SIG-M5 treated with dmso at 0.1 percent for 504 hours (cell line): ENCODE measurements at regions not wholly inside any gene's neighbourhood (a gene's known extent, or its start where the extent isn't known, plus 50 kb on each side); places are given as distances from the start of the nearest gene placed in this dataset.

Experiments
- DNase-seq: peaks from one replicate; lab custom pipeline; 2025; ENCODE audit not compliant: unreplicated experiment; lab: John Stamatoyannopoulos, UW

- DNase-seq, result no peak
These were observed 206.6 kb downstream of the UACA start for GRCh38 chr15:70556779-70557178.

DNA sequence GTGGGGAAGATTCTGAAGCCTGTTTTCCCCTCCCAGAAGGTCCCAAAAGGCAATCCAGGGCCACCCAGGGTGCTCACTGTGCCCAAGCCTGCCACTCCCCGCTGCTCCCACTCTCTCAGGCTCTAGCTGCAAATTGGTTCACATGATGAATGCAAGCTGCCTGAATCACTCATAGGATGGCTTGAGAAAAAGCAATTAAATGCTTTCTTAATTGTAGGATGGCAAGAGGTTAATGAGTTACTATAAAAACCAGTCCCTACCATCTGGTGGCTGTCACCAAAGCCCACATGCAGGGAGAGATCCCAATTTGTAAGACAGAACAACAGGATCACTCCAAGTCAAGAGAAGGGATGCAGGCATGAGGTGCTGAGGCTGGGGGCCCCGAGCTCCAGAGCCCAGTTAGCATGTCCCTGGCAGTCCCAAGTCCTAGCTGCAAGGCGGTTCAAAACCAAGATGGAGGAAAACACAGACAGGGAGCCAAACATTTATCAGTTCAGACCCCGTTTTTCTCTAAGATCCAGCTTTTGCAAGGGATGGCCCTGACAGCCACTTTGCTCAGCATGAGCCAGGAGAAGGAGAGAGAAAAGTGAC is 207.1 kb downstream of the UACA start:
- DNase-seq, result no peak

GRCh38 chr15:70555713-70556112 is 207.6 kb downstream of the UACA start:
- no peak for DNase-seq

GRCh38 chr15:70547846-70548487 is 215.4 kb downstream of the UACA start:
- no peak for DNase-seq

DNA sequence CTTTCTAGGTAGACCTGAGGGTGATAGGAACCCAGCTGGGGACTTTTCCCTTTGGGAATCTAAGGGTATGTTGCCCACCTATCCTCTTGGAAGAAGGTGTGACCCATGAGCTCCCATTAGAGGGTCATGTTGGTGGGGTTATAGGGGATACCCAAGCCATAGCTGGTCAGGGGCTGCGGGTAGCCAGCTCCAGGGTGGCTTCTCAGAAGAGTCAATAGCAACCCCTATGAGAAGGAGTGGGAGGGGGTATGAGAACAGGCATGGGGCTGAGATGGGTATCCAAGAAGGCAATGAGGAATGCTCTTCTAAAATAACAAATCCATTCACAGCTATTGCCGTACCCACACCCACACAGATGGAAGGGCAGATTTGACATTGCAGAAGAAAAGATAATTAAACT is 217.8 kb downstream of the UACA start:
- no peak for DNase-seq

GRCh38 chr15:70541511-70541910 is 221.8 kb downstream of the UACA start:
- DNase-seq, result no peak

GRCh38 chr15:70539912-70540530 is 223.3 kb downstream of the UACA start:
- DNase-seq, result no peak

DNA sequence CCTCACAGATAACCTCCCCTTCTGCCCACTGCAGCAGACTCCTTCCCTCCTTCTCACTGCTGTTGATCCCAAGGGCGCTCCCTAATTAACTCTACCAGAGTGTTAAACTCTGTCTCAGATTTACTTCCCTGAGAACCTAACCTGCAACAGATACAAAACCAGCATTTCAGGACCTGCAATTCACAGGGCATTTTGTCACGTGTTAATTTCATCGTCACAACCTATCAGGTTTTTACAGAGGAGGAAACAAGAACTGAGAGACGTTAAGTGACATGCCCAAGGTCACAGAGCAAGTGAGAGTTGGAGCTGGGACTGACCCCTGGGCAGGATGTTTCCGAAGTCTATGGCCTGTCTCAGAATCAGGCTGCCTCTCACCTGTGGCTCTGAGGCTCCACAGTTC is 223.9 kb downstream of the UACA start:
- DNase-seq, result no peak

- no peak for DNase-seq
These were observed 225.1 kb downstream of the UACA start for GRCh38 chr15:70538278-70538677.

DNA sequence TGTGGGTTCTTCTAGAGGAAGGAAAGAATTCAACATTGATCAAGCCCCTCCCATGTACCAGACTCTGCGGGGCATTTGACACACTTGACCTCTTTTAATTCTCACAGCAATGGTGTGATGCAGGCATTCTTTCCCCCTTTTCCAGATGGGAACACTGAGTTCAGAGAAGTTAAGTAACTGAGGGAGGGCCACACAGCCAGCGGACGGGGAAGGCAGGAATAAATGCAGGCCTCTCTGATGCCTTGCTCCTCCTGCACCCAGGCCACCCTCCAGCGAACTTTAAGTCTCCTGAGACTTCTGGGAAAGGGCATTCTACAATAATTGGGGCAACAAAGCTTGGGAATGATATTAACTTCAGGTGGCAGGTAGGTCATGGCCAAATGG is 227.4 kb downstream of the UACA start:
- DNase-seq, result no peak

- peak; percentile 20 for DNase-seq
These were observed 228.0 kb downstream of the UACA start for GRCh38 chr15:70535071-70535954.

- DNase-seq, result no peak
These were observed 229.2 kb downstream of the UACA start for GRCh38 chr15:70533931-70534742.

- no peak for DNase-seq
These were observed 230.7 kb downstream of the UACA start for GRCh38 chr15:70532531-70533186.

DNA sequence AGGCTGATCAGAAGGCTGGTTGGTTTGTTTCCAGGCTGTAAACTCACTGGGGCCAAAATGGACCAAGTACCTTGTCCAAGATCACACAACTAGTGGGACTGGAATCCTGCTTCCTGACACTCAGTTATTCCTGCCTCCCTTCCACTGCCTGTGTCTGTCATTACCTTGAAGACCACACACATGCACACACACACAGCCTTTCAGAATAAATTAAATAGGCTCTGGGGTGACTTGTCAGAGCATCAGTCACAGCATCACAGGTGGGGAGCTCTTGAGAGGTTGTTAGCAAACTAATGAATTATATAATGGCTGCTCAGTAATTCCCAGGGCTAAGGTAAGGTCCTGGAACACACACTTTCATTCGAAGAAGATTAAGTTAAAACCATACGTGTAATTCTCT is 231.8 kb downstream of the UACA start:
- DNase-seq, result no peak

DNA sequence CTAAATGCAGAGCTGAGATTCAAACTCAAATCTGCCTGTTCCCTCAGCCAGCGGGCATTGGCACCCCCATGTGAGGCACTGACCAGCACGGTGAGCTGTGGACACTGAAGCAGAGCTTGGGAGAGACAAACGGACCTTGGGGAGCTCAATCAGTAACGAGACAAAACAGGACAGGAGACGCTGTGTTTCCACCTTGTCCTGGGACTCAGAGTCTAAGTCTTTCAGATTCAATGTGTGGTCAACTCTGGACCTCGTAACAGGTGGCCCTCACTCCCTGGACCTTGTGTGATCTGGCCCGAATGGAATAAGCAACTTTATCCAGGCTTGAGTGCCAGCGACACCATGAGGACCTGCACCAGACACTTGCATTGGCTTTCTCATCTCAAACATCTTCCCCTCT is 232.5 kb downstream of the UACA start:
- DNase-seq, result no peak

DNA sequence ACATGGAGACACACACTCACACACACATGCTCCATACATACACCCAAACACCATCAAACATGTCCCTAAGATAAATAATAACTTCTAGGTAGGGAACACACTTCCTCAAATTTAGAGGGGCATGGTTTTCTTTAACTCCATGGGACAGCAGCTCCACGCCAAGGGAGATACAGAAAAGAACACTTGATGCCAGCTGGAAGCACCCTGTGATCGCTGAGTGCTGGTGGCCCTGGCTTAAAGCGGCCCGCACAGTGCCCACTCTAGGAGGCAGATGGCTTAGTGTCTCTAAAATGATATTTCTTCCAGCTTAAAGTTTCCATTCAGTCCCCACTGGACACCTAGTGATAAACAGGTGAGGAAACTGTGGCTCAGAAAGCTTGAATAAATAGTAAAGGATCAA is 232.9 kb downstream of the UACA start:
- no peak for DNase-seq

- DNase-seq, result no peak
These were observed 233.3 kb downstream of the UACA start for GRCh38 chr15:70530017-70530499.

DNA sequence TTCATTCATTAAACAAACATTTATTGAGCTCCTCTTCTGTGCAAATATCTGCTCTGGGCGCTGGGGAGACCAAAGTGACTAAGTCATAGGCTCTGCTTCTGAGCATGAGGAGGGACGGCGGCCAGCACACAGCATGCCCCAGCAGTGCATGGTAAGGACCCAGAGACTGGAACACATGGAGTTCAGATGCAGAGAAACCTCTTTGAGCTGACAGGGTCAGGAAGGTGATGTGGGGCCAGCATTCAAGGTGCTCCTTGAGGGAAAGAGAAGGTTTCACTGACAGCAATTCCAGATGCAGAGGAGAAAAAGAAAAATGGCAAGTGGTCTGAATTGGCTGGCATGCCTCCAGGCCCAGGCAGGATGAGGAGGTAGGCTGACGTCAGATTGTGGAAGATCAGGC is 234.5 kb downstream of the UACA start:
- no peak for DNase-seq

DNA sequence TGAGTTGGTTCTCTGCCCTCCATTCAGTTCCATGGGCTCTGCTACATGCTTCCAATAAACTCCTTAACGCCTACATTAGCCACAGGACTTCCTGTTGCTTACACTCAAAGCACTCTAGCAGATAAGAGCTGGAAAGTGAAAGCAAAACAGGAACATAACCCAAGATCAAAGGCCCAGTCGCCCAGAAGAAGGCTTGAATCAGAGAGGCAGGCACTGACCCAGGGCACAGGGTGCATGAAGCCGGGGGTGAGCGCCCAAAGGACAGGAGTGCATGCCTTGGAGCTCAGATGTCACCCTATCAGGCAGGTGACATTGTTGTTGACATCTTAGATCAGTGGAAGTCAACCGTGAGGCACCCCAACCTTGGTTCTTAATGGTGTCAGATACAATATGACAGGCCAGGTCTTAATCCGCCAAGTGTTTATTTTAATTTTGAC is 235.1 kb downstream of the UACA start:
- peak; percentile 89 for DNase-seq

GRCh38 chr15:70526974-70527325 is 236.4 kb downstream of the UACA start:
- no peak for DNase-seq
